ENCODE measurements at regions not wholly inside any gene's neighbourhood (a gene's known extent, or its start where the extent isn't known, plus 50 kb on each side); places are given as distances from the start of the nearest gene placed in this dataset.

DNA sequence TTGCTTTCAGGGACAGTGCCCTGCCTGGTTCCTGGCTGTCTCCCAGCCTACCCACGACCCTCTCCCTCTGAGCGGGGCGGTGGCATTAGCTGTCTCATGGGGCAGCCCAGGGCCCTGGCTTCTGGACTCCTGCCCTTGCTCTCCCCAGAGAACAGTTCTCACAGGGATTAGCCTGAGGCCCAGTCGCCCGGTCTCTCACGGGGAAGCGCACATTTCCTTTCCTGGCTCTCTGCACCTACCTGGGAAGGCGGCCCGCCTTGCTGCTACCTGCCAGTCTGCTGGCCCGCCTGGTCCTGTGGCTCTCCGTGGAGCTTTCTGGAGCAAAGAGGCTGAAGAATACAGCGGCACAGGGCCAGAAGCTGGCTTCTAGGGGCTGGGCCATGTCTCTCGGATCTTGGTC lies 128.4 kb downstream of the FHDC1 start:
- TF ChIP-seq JUN (IDR thresholded peaks at IDR 0.05) = no peak
- no peak for TF ChIP-seq RFX5 (IDR thresholded peaks at IDR 0.05)
- TF ChIP-seq HDAC2 (IDR thresholded peaks at IDR 0.05) = no peak
- TF ChIP-seq USF2 (IDR thresholded peaks at IDR 0.05) = no peak
- TF ChIP-seq REST (IDR thresholded peaks at IDR 0.05) = no peak
- no peak for TF ChIP-seq CTCF (IDR thresholded peaks at IDR 0.05)
- TF ChIP-seq KDM5A (IDR thresholded peaks at IDR 0.05) = no peak
- TF ChIP-seq MAZ (IDR thresholded peaks at IDR 0.05; ENCODE audit: borderline replicate concordance, low read depth, low read length) = no peak
- no peak for TF ChIP-seq SMC3 (IDR thresholded peaks at IDR 0.05)
- TF ChIP-seq RAD21 (conservative IDR thresholded peaks at IDR 0.05 in 1 of 2, IDR thresholded peaks at IDR 0.05 in 1 of 2) = no peak
- TF ChIP-seq POLR2A (IDR thresholded peaks at IDR 0.05; ENCODE audit: low read length) = no peak
- no peak for TF ChIP-seq RNF2 (IDR thresholded peaks at IDR 0.05; ENCODE audit: borderline replicate concordance, low read depth)
